Fibroblast of villous mesenchyme (primary cell): ENCODE measurements at regions not wholly inside any gene's neighbourhood (a gene's known extent, or its start where the extent isn't known, plus 50 kb on each side); places are given as distances from the start of the nearest gene placed in this dataset.
"Not testable (repeated sequence)": the region's sequence is repeated elsewhere in the genome, so short reads cannot be mapped to it uniquely, and the experiment has no call there.

Source experiments
- DNase-seq: peaks from one replicate; pipeline ENCODE4 v3.0.0-alpha.2; 2010; ENCODE audit warnings: low read depth
- H3K4me3 ChIP-seq: 2 replicates; pipeline ENCODE4 v1.5.1; 2011; ENCODE audit warnings: low read depth, mild to moderate bottlenecking, low read length
- CTCF ChIP-seq: IDR thresholded peaks from 2 replicates; pipeline ENCODE4 v1.5.1; 2012; ENCODE audit warnings: low read depth, mild to moderate bottlenecking, low read length; ENCODE audit not compliant: insufficient read depth

DNA sequence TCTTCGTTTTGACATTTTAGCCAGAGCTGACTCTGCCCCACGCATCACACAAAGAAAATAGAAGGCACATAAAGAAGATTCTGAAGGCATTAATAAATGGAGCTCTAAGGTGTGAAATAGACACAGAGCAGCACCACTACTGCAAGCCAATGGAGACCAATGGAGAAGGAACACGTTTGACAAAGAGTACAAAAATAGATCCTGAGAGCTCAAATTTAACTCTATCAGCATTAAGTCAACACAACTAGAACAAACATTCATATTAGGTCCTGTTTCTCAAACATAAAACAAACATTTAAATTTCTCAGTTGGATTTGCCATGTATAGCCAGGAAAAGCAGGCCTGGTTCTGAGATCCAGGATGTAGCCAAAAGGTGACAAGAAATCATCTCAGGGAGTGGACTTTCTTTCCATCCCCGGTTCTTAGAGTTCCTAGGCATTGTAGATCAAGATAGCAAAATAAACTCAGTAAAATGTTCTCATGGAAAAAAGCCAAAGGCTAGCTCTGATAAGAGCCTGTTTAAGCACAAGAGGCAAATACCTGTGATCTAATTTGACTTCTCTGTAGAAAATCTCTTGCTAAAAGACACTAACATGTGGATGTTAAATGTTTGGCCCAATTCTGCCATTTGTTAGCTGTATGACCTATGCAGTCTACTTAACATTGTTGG is 174.2 kb upstream of the VIPR2 start:
- DNase-seq, result no peak
- no peak for TF ChIP-seq CTCF
- no peak overlapping the region for H3K4me3 ChIP-seq

- DNase-seq, result no peak
- H3K4me3 ChIP-seq, result no peak overlapping the region
- no peak for TF ChIP-seq CTCF
Observed at GRCh38 chr7:159317294-159317693, 172.6 kb upstream of the VIPR2 start.

DNA sequence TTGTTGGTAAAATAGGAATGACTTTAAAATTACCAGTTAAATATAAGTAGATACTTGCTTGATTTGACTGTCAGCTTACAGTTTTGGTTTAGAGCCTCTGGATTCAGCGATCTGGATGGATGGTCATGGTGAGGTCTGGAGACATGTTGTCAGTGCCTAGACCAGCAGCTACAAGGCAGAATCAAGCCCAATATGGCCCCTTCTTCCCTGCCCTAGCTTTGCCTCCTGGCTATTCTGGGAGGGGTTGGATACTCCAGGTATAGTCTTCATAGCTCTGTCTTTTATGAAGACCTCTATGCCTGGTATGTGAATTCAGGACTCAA is 166.5 kb upstream of the VIPR2 start:
- H3K4me3 ChIP-seq, result no peak overlapping the region
- no peak for DNase-seq
- TF ChIP-seq CTCF, result no peak

DNA sequence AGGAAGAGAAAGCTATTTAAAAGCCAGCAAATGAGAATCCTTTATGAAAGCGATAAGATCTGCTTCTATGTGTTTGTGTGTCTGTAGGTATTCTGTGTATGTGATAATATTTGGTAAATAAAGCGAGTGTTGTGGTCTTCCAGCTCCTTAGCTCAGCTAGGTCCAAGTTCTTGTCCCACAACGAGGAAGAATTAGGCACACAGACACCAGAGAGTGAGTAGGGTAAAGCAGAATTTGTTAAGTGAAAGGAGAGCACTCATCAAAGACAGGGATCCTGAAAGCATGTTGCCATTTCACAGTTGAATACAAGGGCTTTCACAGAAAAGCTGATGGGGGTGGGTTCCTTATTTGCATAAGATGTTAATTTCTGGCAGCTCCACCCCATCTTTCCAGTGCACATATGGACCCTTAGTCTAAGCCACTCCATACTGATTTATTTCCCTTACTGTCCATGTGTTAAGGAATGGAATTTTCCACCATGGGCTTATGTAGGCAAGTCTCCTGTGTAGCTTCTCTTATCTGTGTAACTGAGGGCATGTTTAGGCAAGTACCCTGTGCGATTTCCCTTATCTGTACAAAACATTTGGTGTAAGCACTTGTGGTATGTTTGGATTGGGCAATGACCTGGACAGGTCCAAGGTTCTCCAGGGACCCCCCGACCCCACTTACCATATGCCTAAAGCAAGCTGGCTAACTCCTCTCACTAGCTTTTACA is 165.9 kb upstream of the VIPR2 start:
- no peak overlapping the region for H3K4me3 ChIP-seq
- DNase-seq, result no peak
- TF ChIP-seq CTCF, result no peak

DNA sequence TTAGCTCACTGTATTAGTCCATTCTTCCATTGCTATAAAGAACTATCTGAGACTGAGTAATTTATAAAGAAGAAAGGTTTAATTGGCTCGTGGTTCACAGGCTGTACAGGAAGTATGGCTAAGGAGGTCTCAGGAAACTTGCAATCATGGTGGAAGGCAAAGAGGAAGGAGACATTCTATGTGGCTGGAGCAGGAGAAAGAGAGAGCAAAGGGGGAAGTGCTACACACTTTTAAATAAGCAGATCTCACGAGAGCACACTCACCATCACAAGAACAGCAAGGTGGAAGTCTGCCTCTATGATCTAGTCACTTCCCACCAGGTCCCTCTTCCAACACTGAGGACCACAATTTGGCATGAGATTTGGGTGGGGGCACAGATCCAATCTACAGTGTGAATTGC is 164.5 kb upstream of the VIPR2 start:
- not testable (repeated sequence) for H3K4me3 ChIP-seq, DNase-seq

- TF ChIP-seq CTCF, result no peak
- no peak overlapping the region for H3K4me3 ChIP-seq
- DNase-seq, result no peak
Observed at GRCh38 chr7:159306012-159306411, 161.3 kb upstream of the VIPR2 start.

DNA sequence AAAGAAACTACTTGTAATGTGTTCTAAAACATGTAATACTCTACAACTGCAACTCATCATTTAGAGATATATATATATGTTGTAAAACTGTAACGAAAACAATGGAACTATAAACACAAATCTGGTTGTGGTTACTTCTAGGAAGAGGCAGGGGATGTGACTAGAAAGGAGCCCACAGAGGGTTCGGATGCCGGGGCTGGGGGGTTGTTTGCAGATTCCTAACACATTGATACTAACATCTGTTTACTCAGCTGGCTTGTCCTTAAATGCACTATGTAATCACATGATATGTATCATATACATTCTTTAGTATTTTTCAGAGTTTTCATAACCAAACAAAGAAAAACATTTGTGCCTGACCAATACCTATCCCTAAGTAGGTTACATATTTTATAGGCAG is 160.5 kb upstream of the VIPR2 start:
- not testable (repeated sequence) for H3K4me3 ChIP-seq

DNA sequence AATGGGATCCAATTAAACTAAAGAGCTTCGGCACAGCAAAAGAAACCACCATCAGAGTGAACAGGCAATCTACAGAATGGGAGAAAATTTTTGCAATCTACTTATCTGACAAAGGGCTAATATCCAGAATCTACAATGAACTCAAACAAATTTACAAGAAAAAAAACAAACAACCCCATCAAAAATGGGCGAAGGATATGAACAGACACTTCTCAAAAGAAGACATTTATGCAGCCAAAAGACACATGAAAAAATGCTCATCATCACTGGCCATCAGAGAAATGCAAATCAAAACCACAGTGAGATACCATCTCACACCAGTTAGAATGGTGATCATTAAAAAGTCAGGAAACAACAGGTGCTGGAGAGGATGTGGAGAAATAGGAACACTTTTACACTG is 158.8 kb upstream of the VIPR2 start:
- not testable (repeated sequence) for H3K4me3 ChIP-seq, DNase-seq

More for the DNA sequence above, 160.5 kb upstream of the VIPR2 start:
- DNase-seq, result not testable (repeated sequence)
